Suppressor macrophage (primary cell): ENCODE measurements at regions not wholly inside any gene's neighbourhood (a gene's known extent, or its start where the extent isn't known, plus 50 kb on each side); places are given as distances from the start of the nearest gene placed in this dataset.

ENCODE experiments used
- DNase-seq, 4 experiments: peaks; one replicate each; pipeline ENCODE4 v3.0.0-alpha.2; 2020 to 2022

GRCh38 chr19:46546194-46546896 lies 50.7 kb upstream of the PNMA8B start:
- DNase-seq: peak in 2 of 4 experiments; percentile 40 to 54

DNA sequence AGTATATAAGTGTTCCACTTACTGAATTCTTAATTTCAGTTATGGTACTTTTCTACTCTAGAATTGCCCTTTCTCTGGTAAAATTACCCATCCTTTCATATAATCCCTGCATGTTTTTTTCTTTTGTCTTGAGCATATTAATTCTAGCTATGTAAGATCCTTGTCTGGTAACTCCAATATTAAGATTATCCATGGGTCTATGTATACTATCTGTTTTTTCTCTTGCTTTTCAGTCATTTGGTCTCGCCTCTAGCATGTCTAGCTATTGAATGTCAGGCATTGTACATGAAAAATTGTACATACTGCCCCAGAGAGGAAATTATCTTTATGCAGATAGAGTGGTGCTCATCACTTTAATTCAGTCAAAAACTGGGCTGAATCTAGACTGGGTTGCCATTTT lies 50.4 kb upstream of the CALM3 start:
- DNase-seq: no peak

GRCh38 chr19:46551164-46551563 lies 50.0 kb upstream of the CALM3 start:
- DNase-seq: peak; percentile 73 to 93 (median 83)
